Kidney (tissue), 13 donors: ENCODE measurements at regions not wholly inside any gene's neighbourhood (a gene's known extent, or its start where the extent isn't known, plus 50 kb on each side); places are given as distances from the start of the nearest gene placed in this dataset.

Source experiments
- DNase-seq, 5 donors: peaks; one replicate each; pipeline ENCODE4 v3.0.0-alpha.2; 2013 to 2020
- FAIRE-seq: peaks from 2 replicates; lab custom pipeline; 2012; peaks lifted over from hg19 to GRCh38; lab: Jason Lieb, UNC
- H3K27ac ChIP-seq, 2 donors: one replicate each; pipeline ENCODE4 v1.7.0; 2013; ENCODE audit warnings: low read depth in 2 of 2, low read length in 2 of 2, inconsistent platforms in 1 of 2
- H3K27me3 ChIP-seq: one replicate; pipeline ENCODE4 v1.7.1; 2013; ENCODE audit warnings: low read length, inconsistent platforms; ENCODE audit not compliant: control insufficient read depth, insufficient read depth
- H3K36me3 ChIP-seq, 3 donors: one replicate each; pipeline versions ENCODE4 v1.7.0 to v1.7.1; 2013; ENCODE audit warnings: low read length in 3 of 3, control low read depth in 1 of 3, inconsistent platforms in 1 of 3; ENCODE audit not compliant: insufficient read depth in 3 of 3, control insufficient read depth in 2 of 3
- H3K4me1 ChIP-seq, 3 donors: one replicate each; pipeline versions ENCODE4 v1.7.0 to v1.7.1; 2013; ENCODE audit warnings: low read length in 3 of 3, inconsistent platforms in 1 of 3, low read depth in 1 of 3; ENCODE audit not compliant: control insufficient read depth in 2 of 3, insufficient read depth in 2 of 3
- H3K4me3 ChIP-seq, 3 donors: one replicate each; pipeline versions ENCODE4 v1.7.0 to v1.8.1; 2013; ENCODE audit warnings: low read length in 3 of 3, control low read depth in 1 of 3, inconsistent platforms in 1 of 3
- H3K9ac ChIP-seq, 3 donors: one replicate each; pipeline versions ENCODE4 v1.7.0 to v1.7.1; 2013; ENCODE audit warnings: low read length in 3 of 3, control low read depth in 1 of 3, inconsistent platforms in 1 of 3
- H3K9me3 ChIP-seq, 3 donors: one replicate each; pipeline versions ENCODE4 v1.7.0 to v1.7.1; 2013; ENCODE audit warnings: low read length in 3 of 3, control low read depth in 1 of 3, inconsistent platforms in 1 of 3; ENCODE audit not compliant: control insufficient read depth in 2 of 3, insufficient read depth in 1 of 3
- intact Hi-C: fragments of 100-400 bp; cut with DNase I; formaldehyde crosslinking; loops from one replicate; pipeline ENCODE4 v1.11.1; 2022
- TF ChIP-seq, protein P1 (sequence below): IDR thresholded peaks from 3 replicates; pipeline ENCODE4 v1.5.1; 2012; ENCODE audit warnings: mild to moderate bottlenecking, moderate library complexity, borderline replicate concordance; ENCODE audit not compliant: insufficient read depth; ENCODE audit errors: extremely low read depth
- donor health status: control.
- donor health status: control.
- donor health status: control.
- donor health status: control.
- donor health status: control.
- donor health status: DM: yes; HTN: yes; CAD: no.
- donor health status: Normal renal cell carcinoma (clear cell type).

DNA sequence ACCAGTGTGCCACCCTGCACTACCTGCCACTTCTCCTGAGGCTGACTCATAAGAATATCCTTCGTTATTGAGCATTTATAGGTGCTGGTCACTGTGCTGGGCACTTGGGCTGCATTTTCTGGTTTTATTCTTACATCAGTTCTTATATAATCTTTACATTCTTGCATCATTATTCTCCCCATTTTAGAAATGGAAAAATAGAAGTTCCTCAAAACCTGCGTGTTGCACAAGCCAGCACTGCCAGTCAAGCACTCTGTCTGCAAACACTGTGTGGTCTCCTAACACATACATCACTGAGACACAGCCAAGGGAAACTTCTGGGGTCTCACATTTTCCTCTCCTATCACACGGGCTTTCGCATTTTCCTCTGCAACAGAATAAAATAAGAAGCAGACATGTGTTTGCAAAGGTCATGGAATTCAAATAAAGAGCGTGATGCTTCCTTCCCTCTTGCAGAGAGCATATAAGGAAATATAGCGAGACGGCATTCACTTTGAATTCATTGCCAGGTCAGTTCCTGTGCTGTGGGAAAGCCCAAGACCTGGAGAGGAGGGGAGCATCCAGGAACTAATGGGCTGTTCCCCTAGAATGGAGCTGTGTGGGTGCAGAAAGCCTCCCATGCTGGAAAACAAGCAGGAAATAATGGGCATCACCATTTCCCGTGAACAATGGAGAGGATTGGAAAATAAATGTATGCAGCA, 73.9 kb upstream of the SEZ6L start:
- no peaks in the 10 kb centered on the region for H3K27me3 ChIP-seq
- H3K9ac ChIP-seq = no peak overlapping the region
- H3K4me1 ChIP-seq = no peaks in the 10 kb centered on the region
- no peak overlapping the region for H3K4me3 ChIP-seq
- no peak overlapping the region for H3K27ac ChIP-seq
- intact Hi-C loops = loop anchor here (10.0 kb wide), 1 partner anchor 61 kb away; no protein-coding TSS in a partner anchor
- TF ChIP-seq, protein P1, sequence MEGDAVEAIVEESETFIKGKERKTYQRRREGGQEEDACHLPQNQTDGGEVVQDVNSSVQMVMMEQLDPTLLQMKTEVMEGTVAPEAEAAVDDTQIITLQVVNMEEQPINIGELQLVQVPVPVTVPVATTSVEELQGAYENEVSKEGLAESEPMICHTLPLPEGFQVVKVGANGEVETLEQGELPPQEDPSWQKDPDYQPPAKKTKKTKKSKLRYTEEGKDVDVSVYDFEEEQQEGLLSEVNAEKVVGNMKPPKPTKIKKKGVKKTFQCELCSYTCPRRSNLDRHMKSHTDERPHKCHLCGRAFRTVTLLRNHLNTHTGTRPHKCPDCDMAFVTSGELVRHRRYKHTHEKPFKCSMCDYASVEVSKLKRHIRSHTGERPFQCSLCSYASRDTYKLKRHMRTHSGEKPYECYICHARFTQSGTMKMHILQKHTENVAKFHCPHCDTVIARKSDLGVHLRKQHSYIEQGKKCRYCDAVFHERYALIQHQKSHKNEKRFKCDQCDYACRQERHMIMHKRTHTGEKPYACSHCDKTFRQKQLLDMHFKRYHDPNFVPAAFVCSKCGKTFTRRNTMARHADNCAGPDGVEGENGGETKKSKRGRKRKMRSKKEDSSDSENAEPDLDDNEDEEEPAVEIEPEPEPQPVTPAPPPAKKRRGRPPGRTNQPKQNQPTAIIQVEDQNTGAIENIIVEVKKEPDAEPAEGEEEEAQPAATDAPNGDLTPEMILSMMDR = no peak
- H3K9me3 ChIP-seq = no peaks in the 10 kb centered on the region
- FAIRE-seq (no peak), DNase-seq (no peak)
- H3K36me3 ChIP-seq = no peaks in the 10 kb centered on the region

DNA sequence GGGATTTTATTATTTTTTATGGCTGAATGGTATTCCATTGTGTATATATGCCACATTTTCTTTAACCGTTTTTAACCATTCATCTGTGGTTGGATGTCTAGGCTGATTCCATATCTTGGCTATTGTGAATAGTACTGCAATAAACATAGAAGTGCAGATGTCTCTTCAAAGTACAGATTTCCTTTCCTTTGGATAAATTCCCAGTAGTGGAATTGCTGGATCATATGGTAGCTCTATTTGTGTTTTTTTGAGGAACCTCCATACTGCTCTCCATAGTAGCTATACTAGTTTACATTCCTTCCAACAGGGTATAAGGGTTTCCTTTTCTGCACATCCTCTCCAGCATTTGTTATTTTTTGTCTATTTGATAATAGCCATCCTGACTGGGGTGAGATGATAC, 71.9 kb upstream of the SEZ6L start:
- intact Hi-C loops = loop anchor here (10.0 kb wide), 1 partner anchor 63 kb away; no protein-coding TSS in a partner anchor
- Histone ChIP-seq H3K9me3 (no peaks in the 10 kb centered on the region), H3K4me3 (no peak overlapping the region), H3K27ac (no peak overlapping the region), H3K27me3 (no peaks in the 10 kb centered on the region), H3K9ac (no peak overlapping the region), H3K4me1 (no peaks in the 10 kb centered on the region), H3K36me3 (no peaks in the 10 kb centered on the region)
- FAIRE-seq (no peak), DNase-seq (no peak)
- TF ChIP-seq, protein P1 = no peak

DNA sequence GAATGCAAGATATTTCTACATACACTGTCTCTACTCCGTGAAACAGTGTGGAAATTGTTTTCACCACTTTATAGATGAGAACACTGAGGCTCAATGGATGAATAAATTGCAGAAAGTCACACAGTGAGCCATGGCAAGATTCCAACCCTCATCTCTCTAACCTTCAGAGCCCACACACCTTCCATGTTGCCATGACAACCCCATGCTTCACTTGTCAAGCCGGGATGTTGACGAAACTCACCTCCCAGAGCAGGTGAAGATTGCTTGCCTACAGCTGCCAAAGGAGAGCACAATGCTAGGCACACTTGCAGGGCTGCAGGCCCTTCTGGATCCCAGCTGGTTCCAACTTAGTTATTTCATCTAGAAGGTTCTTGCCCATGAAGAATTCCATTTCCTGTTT, 71.4 kb upstream of the SEZ6L start:
- H3K27me3 ChIP-seq = no peaks in the 10 kb centered on the region
- DNase-seq (no peak), FAIRE-seq (no peak)
- H3K27ac ChIP-seq = no peak overlapping the region
- TF ChIP-seq, protein P1 = no peak
- H3K9me3 ChIP-seq = no peaks in the 10 kb centered on the region
- H3K4me1 ChIP-seq = no peaks in the 10 kb centered on the region
- H3K9ac ChIP-seq = no peak overlapping the region
- no peak overlapping the region for H3K4me3 ChIP-seq
- no peaks in the 10 kb centered on the region for H3K36me3 ChIP-seq
- intact Hi-C loops = loop anchor here (10.0 kb wide), 1 partner anchor 63 kb away; no protein-coding TSS in a partner anchor
